ENCODE measurements at regions not wholly inside any gene's neighbourhood (a gene's known extent, or its start where the extent isn't known, plus 50 kb on each side); places are given as distances from the start of the nearest gene placed in this dataset.

GRCh38 chr21:28445141-28445830 is 547.4 kb downstream of the LTN1 start:
- ATAC-seq, result no peak
- 66 to 72% methylated on average over 3 of the region's 3 CpGs for WGBS, 2 donors
- Histone ChIP-seq H3K27ac (no peak overlapping the region), H3K4me3 (no peak overlapping the region), H3K36me3 (replicated peaks in 1 of 2; ENCODE audit: insufficient read depth in 1 of 2, low read depth in 2 of 2) (no peaks in the 10 kb centered on the region), H3K9me3 (no peaks in the 10 kb centered on the region), H3K4me1 (no peaks in the 10 kb centered on the region), H3K27me3 (no peaks in the 10 kb centered on the region)
- intact Hi-C loops (cut with DNase I), result no loop called here
- TF ChIP-seq POLR2A (IDR thresholded peaks at IDR 0.05), result no peak
- DNase-seq, result no peak

- intact Hi-C loops (cut with DNase I), result no loop called here
- H3K4me1 ChIP-seq, result no peaks in the 10 kb centered on the region
- no peaks in the 10 kb centered on the region for H3K36me3 ChIP-seq (replicated peaks in 1 of 2; ENCODE audit: insufficient read depth in 1 of 2, low read depth in 2 of 2)
- no peak for ATAC-seq
- TF ChIP-seq POLR2A (IDR thresholded peaks at IDR 0.05) (no peak), CTCF (IDR thresholded peaks at IDR 0.05) (no peak)
- no peak for DNase-seq
- no peak overlapping the region for H3K4me3 ChIP-seq
- H3K9me3 ChIP-seq, result no peaks in the 10 kb centered on the region
- H3K27me3 ChIP-seq, result no peaks in the 10 kb centered on the region
- H3K27ac ChIP-seq, result no peak overlapping the region
These were observed 548.1 kb downstream of the LTN1 start for GRCh38 chr21:28444557-28444956.

- TF ChIP-seq CTCF (IDR thresholded peaks at IDR 0.05) (no peak), POLR2A (IDR thresholded peaks at IDR 0.05) (no peak)
- intact Hi-C loops (cut with DNase I), result no loop called here
- Histone ChIP-seq H3K27ac (no peak overlapping the region), H3K4me3 (no peak overlapping the region), H3K27me3 (no peaks in the 10 kb centered on the region), H3K4me1 (no peaks in the 10 kb centered on the region), H3K9me3 (no peaks in the 10 kb centered on the region), H3K36me3 (replicated peaks in 1 of 2; ENCODE audit: insufficient read depth in 1 of 2, low read depth in 2 of 2) (no peaks in the 10 kb centered on the region)
- DNase-seq (no peak), ATAC-seq (no peak)
- WGBS, 2 donors, result 35 to 37% methylated on average over 2 of the region's 2 CpGs
These were observed 548.6 kb downstream of the LTN1 start for GRCh38 chr21:28444111-28444510.

- TF ChIP-seq POLR2A (IDR thresholded peaks at IDR 0.05), result no peak
- TF ChIP-seq CTCF (IDR thresholded peaks at IDR 0.05), result no peak
- intact Hi-C loops (cut with DNase I), result no loop called here
- no peak overlapping the region for H3K4me3 ChIP-seq
- no peaks in the 10 kb centered on the region for H3K27me3 ChIP-seq
- no peaks in the 10 kb centered on the region for H3K36me3 ChIP-seq (replicated peaks in 1 of 2; ENCODE audit: insufficient read depth in 1 of 2, low read depth in 2 of 2)
- no peak for DNase-seq
- H3K9me3 ChIP-seq, result no peaks in the 10 kb centered on the region
- no peak overlapping the region for H3K27ac ChIP-seq
- ATAC-seq, result no peak
- H3K4me1 ChIP-seq, result no peaks in the 10 kb centered on the region
These were observed 550.1 kb downstream of the LTN1 start for GRCh38 chr21:28442624-28443023.

GRCh38 chr21:28442085-28442484 is 550.6 kb downstream of the LTN1 start:
- Histone ChIP-seq H3K4me1 (no peaks in the 10 kb centered on the region), H3K36me3 (replicated peaks in 1 of 2; ENCODE audit: insufficient read depth in 1 of 2, low read depth in 2 of 2) (no peaks in the 10 kb centered on the region), H3K27me3 (no peaks in the 10 kb centered on the region), H3K27ac (no peak overlapping the region), H3K9me3 (no peaks in the 10 kb centered on the region), H3K4me3 (no peak overlapping the region)
- no peak for TF ChIP-seq CTCF (IDR thresholded peaks at IDR 0.05)
- TF ChIP-seq POLR2A (IDR thresholded peaks at IDR 0.05), result no peak
- no peak for DNase-seq
- intact Hi-C loops (cut with DNase I), result no loop called here
- ATAC-seq, result no peak
- 71 to 72% methylated on average over 4 of the region's 4 CpGs for WGBS, 2 donors
